Heart left ventricle (tissue), 13 donors: ENCODE measurements at regions not wholly inside any gene's neighbourhood (a gene's known extent, or its start where the extent isn't known, plus 50 kb on each side); places are given as distances from the start of the nearest gene placed in this dataset.
"Not testable (repeated sequence)": the region's sequence is repeated elsewhere in the genome, so short reads cannot be mapped to it uniquely, and the experiment has no call there.

Experiments used
- POLR2A ChIP-seq, 2 donors: fragments of 450-650 bp; IDR thresholded peaks; one replicate each; pipeline ENCODE4 v1.6.1; 2017; ENCODE audit warnings: antibody characterized with exemption in 2 of 2, mild to moderate bottlenecking in 2 of 2, moderate library complexity in 2 of 2
- TF ChIP-seq, protein P1 (sequence below), 12 donors: fragments of 200-600 bp; sonication (generic) in 4 of 12; IDR thresholded peaks; one replicate each; pipeline versions ENCODE4 v1.5.0 to v1.8.0; 2018 to 2022; ENCODE audit warnings: antibody characterized with exemption in 12 of 12, mild to moderate bottlenecking in 5 of 12
- donor health status: ischemic (EF 13 %, LVEDD 7.1; RV severe dilation, severe dysfunction).
- donor health status: DM: no; HTN: yes; CAD: no.
- donor health status: DM: no; HTN: no; CAD: no.
- donor health status: ischemic (EF 25% LVEDD 6.9; RV normal size, moderate dysfunction).
- donor health status: ischemic (EF 25% LVEDD 5.7; RV mildly dilated, moderate dysfunction).
- donor health status: ischemic (EF 35%, LVEDD 5.7; RV mildly dilated, moderate dysfunction).
- donor health status: nonischemic (EF 11% LVEDD 7.7; RV severe dilation, severe dysfunction).
- donor health status: DM: yes; HTN: yes; CAD: no.
- donor health status: PGD.
- donor health status: ischemic (EF 29% LVEDD 5.4; RV normal size, mild dysfunction).
- donor health status: nonischemic (EF 23%, LVEDD 6.1; RV moderate dilation, normal function).

DNA sequence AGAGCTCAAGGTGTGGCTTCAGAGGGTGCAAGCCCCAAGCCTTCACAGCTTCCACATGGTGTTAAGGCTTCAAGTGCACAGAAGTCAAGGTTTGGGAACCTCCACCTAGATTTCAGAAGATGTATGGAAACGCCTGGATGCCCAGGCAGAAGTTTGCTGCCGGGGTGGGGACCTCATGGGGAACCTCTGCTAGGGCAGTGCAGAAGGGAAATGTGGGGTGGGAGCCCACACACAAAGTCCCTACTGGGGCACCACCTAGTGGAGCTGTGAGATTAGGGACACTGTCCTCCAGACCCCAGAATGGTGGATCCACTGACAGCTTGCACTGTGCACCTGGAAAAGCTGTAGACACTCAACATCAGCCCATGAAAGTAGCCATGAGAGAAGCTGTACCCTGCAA is 99.6 kb upstream of the CLEC14A start:
- TF ChIP-seq, protein P1, sequence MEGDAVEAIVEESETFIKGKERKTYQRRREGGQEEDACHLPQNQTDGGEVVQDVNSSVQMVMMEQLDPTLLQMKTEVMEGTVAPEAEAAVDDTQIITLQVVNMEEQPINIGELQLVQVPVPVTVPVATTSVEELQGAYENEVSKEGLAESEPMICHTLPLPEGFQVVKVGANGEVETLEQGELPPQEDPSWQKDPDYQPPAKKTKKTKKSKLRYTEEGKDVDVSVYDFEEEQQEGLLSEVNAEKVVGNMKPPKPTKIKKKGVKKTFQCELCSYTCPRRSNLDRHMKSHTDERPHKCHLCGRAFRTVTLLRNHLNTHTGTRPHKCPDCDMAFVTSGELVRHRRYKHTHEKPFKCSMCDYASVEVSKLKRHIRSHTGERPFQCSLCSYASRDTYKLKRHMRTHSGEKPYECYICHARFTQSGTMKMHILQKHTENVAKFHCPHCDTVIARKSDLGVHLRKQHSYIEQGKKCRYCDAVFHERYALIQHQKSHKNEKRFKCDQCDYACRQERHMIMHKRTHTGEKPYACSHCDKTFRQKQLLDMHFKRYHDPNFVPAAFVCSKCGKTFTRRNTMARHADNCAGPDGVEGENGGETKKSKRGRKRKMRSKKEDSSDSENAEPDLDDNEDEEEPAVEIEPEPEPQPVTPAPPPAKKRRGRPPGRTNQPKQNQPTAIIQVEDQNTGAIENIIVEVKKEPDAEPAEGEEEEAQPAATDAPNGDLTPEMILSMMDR (IDR thresholded peaks at IDR 0.05) = not testable (repeated sequence)
- not testable (repeated sequence) for TF ChIP-seq POLR2A (IDR thresholded peaks at IDR 0.05)
